ENCODE measurements at regions not wholly inside any gene's neighbourhood (a gene's known extent, or its start where the extent isn't known, plus 50 kb on each side); places are given as distances from the start of the nearest gene placed in this dataset.
"Not testable (repeated sequence)": the region's sequence is repeated elsewhere in the genome, so short reads cannot be mapped to it uniquely, and the experiment has no call there.

DNA sequence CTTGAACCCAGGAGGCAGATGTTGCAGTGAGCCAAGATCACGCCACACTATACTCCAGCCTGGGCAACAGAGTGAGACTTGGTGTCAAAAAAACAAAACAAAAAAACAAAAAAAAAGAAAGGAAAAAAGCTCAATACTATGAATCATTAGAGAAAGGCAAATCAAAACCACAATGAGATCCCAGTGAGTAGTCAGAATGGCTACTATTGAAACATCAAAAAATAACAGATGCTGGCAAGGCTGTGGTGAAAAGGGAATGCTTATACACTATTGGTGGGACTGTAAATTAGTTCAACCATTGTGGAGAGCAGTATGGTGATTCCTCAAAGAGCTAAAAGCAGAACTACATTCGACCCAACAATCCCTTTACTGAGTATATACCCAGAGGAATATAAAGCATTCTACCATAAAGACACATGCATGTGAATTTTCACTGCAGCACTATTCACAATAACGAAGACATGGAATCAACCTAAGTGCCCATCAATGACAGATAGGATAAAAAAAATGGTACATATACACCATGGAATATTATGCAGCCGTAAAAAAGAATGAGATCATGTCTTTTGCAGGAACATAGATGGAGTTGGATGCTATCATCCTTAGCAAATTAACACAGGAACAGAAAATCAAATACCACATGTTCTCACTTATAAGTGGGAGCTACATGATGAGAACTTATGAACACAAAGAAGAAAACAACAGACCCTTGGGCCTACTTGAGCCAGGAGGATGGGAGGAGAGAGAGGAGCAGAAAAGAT lies 81.9 kb upstream of the ARRDC3 start:
- ATAC-seq (ENCODE audit: low read depth in 2 of 2) = no peak
- H3K4me3 Mint-ChIP-seq = no peak overlapping the region
- H3K9me3 Mint-ChIP-seq = peaks cover 6 to 18% (median 12%) of the 10 kb centered on the region in 7 donors

DNA sequence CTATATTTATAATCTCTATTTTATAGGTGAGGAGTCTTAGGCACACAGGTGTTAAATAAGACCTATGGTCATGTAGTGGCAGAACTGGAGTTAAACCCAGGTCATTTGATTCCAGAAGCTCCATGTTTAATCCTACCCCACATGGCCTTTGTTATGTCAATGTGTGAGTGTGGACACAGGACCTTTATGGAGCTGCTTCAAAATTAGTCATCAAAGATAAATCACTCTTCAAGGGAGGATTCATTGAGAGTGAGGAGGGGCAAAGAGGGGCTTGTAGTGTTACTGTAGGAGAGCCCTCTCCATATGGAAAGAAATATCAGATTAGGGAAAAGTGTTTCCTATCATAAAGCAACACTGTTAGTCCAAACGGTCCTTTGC lies 74.6 kb upstream of the ARRDC3 start:
- Mint-ChIP-seq H3K27me3 (peaks cover 0 to 3% (median 0%) of the 10 kb centered on the region in 3 donors), H3K36me3 (peaks cover 5 to 14% of the 10 kb centered on the region in 2 donors)

More for the DNA sequence above, 81.9 kb upstream of the ARRDC3 start:
- Mint-ChIP-seq H3K27me3 (peaks cover 0 to 8% (median 3%) of the 10 kb centered on the region in 3 donors), H3K4me1 (peaks cover 0 to 17% (median 6%) of the 10 kb centered on the region in 3 donors), H3K27ac (peak overlapping the region in 1 of 6 donors; percentile 45), H3K36me3 (peaks cover 0 to 7% of the 10 kb centered on the region in 2 donors)
- no peak for DNase-seq

GRCh38 chr5:91456928-91457680 lies 74.0 kb upstream of the ARRDC3 start:
- H3K4me1 Mint-ChIP-seq = no peaks in the 10 kb centered on the region
- ATAC-seq (ENCODE audit: low read depth in 2 of 2) (no peak), DNase-seq (no peak)
- peaks cover 5 to 14% of the 10 kb centered on the region in 2 donors for H3K36me3 Mint-ChIP-seq
- H3K4me3 Mint-ChIP-seq = no peak overlapping the region
- peaks cover 0 to 3% (median 0%) of the 10 kb centered on the region in 3 donors for H3K27me3 Mint-ChIP-seq
- no peak overlapping the region for H3K27ac Mint-ChIP-seq
- H3K9me3 Mint-ChIP-seq = peaks cover 0 to 6% (median 5%) of the 10 kb centered on the region in 7 donors

More for the DNA sequence above, 74.6 kb upstream of the ARRDC3 start:
- Mint-ChIP-seq H3K4me3 (no peak overlapping the region), H3K27ac (no peak overlapping the region), H3K9me3 (peaks cover 4 to 11% (median 6%) of the 10 kb centered on the region in 7 donors), H3K4me1 (no peaks in the 10 kb centered on the region)
- no peak for ATAC-seq (ENCODE audit: low read depth in 2 of 2)
- no peak for DNase-seq

DNA sequence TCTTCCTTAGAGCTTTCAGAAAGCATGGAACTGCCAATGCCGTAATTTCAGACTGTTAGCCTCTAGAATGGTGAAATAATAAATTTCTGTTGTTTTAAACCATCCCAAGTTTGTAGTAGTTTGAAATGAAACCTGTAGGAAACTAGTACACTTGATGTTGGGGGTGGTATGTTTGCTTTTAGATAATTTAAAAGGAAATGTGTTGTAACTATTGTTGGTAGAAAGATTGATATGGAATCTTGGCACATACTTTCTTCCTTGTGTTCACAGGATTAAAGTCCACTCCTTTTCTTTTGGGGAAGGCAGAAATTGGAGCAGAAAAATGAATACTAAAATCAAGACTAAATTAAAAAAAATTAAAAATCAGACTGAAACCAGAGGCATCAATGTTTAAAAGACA lies 66.0 kb upstream of the ARRDC3 start:
- peaks cover 0 to 8% (median 3%) of the 10 kb centered on the region in 7 donors for H3K9me3 Mint-ChIP-seq
- no peaks in the 10 kb centered on the region for H3K27me3 Mint-ChIP-seq
- no peaks in the 10 kb centered on the region for H3K4me1 Mint-ChIP-seq
- DNase-seq = no peak
- ATAC-seq (ENCODE audit: low read depth in 2 of 2) = no peak
- peaks cover 0 to 7% of the 10 kb centered on the region in 2 donors for H3K36me3 Mint-ChIP-seq
- H3K4me3 Mint-ChIP-seq = no peak overlapping the region
- H3K27ac Mint-ChIP-seq = no peak overlapping the region

- H3K27ac Mint-ChIP-seq = not testable (repeated sequence)
These were observed 65.0 kb upstream of the ARRDC3 start for GRCh38 chr5:91448079-91448478.

DNA sequence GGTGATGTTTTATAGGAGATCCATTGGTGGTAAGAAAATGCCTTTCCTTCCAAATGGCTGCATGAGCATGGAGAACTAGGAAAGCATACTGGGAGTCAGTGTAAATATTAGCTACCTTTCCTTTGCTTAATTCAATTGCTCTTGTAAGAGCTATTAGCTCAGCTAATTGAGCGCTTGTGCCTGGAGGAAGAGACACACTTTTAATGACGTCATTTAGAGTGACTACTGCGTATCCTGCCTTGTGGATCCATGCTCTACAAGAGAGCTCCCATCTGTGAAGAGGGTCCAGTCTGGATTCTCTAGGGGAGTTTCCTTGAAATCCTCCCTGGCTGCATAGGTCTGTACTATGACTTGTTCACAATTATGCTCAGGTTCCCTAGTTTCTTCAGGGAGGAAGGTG lies 63.8 kb upstream of the ARRDC3 start:
- not testable (repeated sequence) for ATAC-seq (ENCODE audit: low read depth in 2 of 2); H3K4me3 Mint-ChIP-seq; H3K27ac Mint-ChIP-seq; DNase-seq; H3K36me3 Mint-ChIP-seq; H3K4me1 Mint-ChIP-seq; H3K27me3 Mint-ChIP-seq; H3K9me3 Mint-ChIP-seq

More at GRCh38 chr5:91448079-91448478, 65.0 kb upstream of the ARRDC3 start:
- ATAC-seq (ENCODE audit: low read depth in 2 of 2); H3K9me3 Mint-ChIP-seq; H3K4me3 Mint-ChIP-seq; H3K27me3 Mint-ChIP-seq; H3K4me1 Mint-ChIP-seq; DNase-seq; H3K36me3 Mint-ChIP-seq: not testable (repeated sequence)

- H3K27ac Mint-ChIP-seq = no peak overlapping the region
- H3K27me3 Mint-ChIP-seq = no peaks in the 10 kb centered on the region
- peaks cover 0 to 8% (median 3%) of the 10 kb centered on the region in 7 donors for H3K9me3 Mint-ChIP-seq
- H3K36me3 Mint-ChIP-seq = peaks cover 0 to 7% of the 10 kb centered on the region in 2 donors
- H3K4me1 Mint-ChIP-seq = no peaks in the 10 kb centered on the region
- ATAC-seq (ENCODE audit: low read depth in 2 of 2) (no peak), DNase-seq (no peak)
- no peak overlapping the region for H3K4me3 Mint-ChIP-seq
These were observed 60.8 kb upstream of the ARRDC3 start for GRCh38 chr5:91443761-91444467.

DNA sequence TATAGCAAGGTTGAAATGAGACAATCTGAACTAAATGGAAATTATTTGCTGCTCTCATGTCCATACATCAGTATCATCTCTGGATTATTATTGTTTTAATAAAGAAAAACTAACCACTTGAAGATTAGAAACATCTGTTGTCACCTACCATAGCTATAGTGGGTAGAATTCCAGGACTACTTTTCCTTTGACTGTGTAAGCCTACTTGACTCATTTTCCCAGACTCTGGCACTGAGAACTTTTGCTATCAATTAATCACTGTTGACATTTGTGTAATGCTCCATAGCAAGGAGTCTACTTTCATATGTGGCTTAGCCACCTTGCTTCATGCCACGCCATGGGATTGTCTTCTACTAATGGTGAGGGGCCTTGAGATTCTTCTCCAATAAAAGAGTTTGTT lies 59.9 kb upstream of the ARRDC3 start:
- Mint-ChIP-seq H3K4me3 (no peak overlapping the region), H3K9me3 (peaks cover 0 to 4% (median 0%) of the 10 kb centered on the region in 7 donors), H3K4me1 (no peaks in the 10 kb centered on the region), H3K36me3 (peaks cover 0 to 3% of the 10 kb centered on the region in 2 donors), H3K27ac (no peak overlapping the region), H3K27me3 (no peaks in the 10 kb centered on the region)
- no peak for ATAC-seq (ENCODE audit: low read depth in 2 of 2)
- no peak for DNase-seq

DNA sequence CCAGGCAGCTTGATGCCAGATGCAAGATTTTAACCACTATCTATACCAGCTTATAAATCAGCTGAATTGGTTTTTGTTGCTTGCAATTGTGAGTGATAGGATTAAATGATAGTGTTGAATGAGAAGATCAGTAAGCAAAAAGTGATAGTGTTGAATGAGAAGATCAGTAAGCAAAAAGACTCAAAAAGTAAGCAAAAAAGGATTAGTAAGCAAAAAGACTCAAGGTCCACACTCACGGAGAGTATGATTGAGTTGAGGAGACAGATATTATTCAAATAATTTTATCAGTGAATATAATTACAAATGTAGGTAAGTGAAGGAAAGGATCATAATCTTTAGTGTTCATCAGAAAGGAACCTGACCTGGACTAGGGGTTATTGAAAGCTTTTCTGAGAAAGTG lies 58.0 kb upstream of the ARRDC3 start:
- no peak for DNase-seq
- no peaks in the 10 kb centered on the region for H3K36me3 Mint-ChIP-seq
- H3K4me3 Mint-ChIP-seq = no peak overlapping the region
- H3K9me3 Mint-ChIP-seq = no peaks in the 10 kb centered on the region
- ATAC-seq (ENCODE audit: low read depth in 2 of 2) = no peak
- no peak overlapping the region for H3K27ac Mint-ChIP-seq
- H3K27me3 Mint-ChIP-seq = no peaks in the 10 kb centered on the region
- H3K4me1 Mint-ChIP-seq = no peaks in the 10 kb centered on the region

DNA sequence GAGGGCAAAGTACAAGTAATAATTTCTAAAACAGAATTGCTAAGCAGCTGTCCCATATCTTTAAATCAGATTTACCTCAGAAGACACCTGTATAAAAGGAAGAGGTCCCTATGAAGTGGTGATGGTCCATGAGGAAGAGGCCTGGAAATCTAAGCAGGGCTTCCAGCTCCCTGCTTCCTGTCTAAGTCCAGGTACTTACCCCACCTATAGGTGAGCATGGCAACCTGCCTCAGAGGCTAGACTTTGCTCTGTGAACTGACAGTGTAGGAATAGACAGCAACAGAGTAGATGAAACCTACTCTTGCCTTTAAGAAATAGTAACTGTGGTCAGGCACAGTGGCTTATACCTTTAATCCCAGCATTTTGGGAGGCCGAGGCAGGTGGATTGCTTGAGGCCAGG lies 55.8 kb upstream of the ARRDC3 start:
- Mint-ChIP-seq H3K4me3 (no peak overlapping the region), H3K27ac (peak overlapping the region in 1 of 6 donors; percentile 13)
- ATAC-seq (ENCODE audit: low read depth in 2 of 2) = no peak

GRCh38 chr5:91436241-91436640 lies 53.1 kb upstream of the ARRDC3 start:
- peaks cover 0 to 19% (median 16%) of the 10 kb centered on the region in 3 donors for H3K4me1 Mint-ChIP-seq
- ATAC-seq (ENCODE audit: low read depth in 2 of 2) (no peak), DNase-seq (no peak)
- H3K27ac Mint-ChIP-seq = peak overlapping the region in 1 of 6 donors; percentile 8
- H3K9me3 Mint-ChIP-seq = no peaks in the 10 kb centered on the region
- H3K27me3 Mint-ChIP-seq = no peaks in the 10 kb centered on the region
- H3K4me3 Mint-ChIP-seq = no peak overlapping the region
- no peaks in the 10 kb centered on the region for H3K36me3 Mint-ChIP-seq

More for the DNA sequence above, 55.8 kb upstream of the ARRDC3 start:
- Mint-ChIP-seq H3K9me3 (no peaks in the 10 kb centered on the region), H3K36me3 (no peaks in the 10 kb centered on the region), H3K27me3 (no peaks in the 10 kb centered on the region), H3K4me1 (peaks cover 0 to 15% (median 13%) of the 10 kb centered on the region in 3 donors)
- no peak for DNase-seq

GRCh38 chr5:91434348-91434747 lies 51.2 kb upstream of the ARRDC3 start:
- DNase-seq (no peak), ATAC-seq (ENCODE audit: low read depth in 2 of 2) (no peak)
- Mint-ChIP-seq H3K4me1 (peaks cover 0 to 19% (median 16%) of the 10 kb centered on the region in 3 donors), H3K9me3 (peaks cover 0 to 6% (median 3%) of the 10 kb centered on the region in 7 donors), H3K36me3 (peaks cover under 1 to 1% of the 10 kb centered on the region in 2 donors), H3K4me3 (peak overlapping the region in 2 of 8 donors; percentile 8 to 39), H3K27me3 (no peaks in the 10 kb centered on the region), H3K27ac (peak overlapping the region in 4 of 6 donors; percentile 18 to 76 (median 47))

GRCh38 chr5:91433861-91434260 lies 50.7 kb upstream of the ARRDC3 start:
- Mint-ChIP-seq H3K4me1 (peaks cover 0 to 19% (median 16%) of the 10 kb centered on the region in 3 donors), H3K36me3 (peaks cover 5 to 6% of the 10 kb centered on the region in 2 donors), H3K27ac (peak overlapping the region in 4 of 6 donors; percentile 27 to 76 (median 65)), H3K27me3 (no peaks in the 10 kb centered on the region), H3K9me3 (peaks cover 0 to 10% (median 7%) of the 10 kb centered on the region in 7 donors), H3K4me3 (peak overlapping the region in 2 of 8 donors; percentile 27 to 32)
- no peak for ATAC-seq (ENCODE audit: low read depth in 2 of 2)
- DNase-seq = no peak
